Osteocyte (in vitro differentiated cells): ENCODE measurements at regions not wholly inside any gene's neighbourhood (a gene's known extent, or its start where the extent isn't known, plus 50 kb on each side); places are given as distances from the start of the nearest gene placed in this dataset.

Experiments
- DNase-seq: peaks from one replicate; pipeline ENCODE4 v3.0.0; 2021; ENCODE audit warnings: mixed read lengths; ENCODE audit not compliant: unreplicated experiment; ENCODE audit errors: extremely low spot score
- H3K27ac Mint-ChIP-seq: one replicate; pipeline ENCODE4 v1.8.0; 2021; ENCODE audit warnings: mild to moderate bottlenecking, mixed read lengths; ENCODE audit not compliant: unreplicated experiment
- H3K27me3 Mint-ChIP-seq: one replicate; pipeline ENCODE4 v1.8.0; 2021; ENCODE audit warnings: mixed read lengths; ENCODE audit not compliant: unreplicated experiment
- H3K36me3 Mint-ChIP-seq: one replicate; pipeline ENCODE4 v1.8.0; 2021; ENCODE audit warnings: mixed read lengths; ENCODE audit not compliant: unreplicated experiment
- H3K4me1 Mint-ChIP-seq: one replicate; pipeline ENCODE4 v1.8.0; 2021; ENCODE audit warnings: mixed read lengths; ENCODE audit not compliant: unreplicated experiment
- H3K4me3 Mint-ChIP-seq: one replicate; pipeline ENCODE4 v1.8.0; 2021; ENCODE audit warnings: mild to moderate bottlenecking, moderate library complexity, mixed read lengths; ENCODE audit not compliant: unreplicated experiment
- H3K9me3 Mint-ChIP-seq: one replicate; pipeline ENCODE4 v1.8.0; 2021; ENCODE audit warnings: mixed read lengths; ENCODE audit not compliant: unreplicated experiment
- TF ChIP-seq, protein P1 (sequence below): fragments of 200-600 bp; sonication (generic); IDR thresholded peaks from 2 replicates; pipeline ENCODE4 v1.5.0; 2021; ENCODE audit warnings: antibody characterized with exemption, mild to moderate bottlenecking, moderate library complexity

DNA sequence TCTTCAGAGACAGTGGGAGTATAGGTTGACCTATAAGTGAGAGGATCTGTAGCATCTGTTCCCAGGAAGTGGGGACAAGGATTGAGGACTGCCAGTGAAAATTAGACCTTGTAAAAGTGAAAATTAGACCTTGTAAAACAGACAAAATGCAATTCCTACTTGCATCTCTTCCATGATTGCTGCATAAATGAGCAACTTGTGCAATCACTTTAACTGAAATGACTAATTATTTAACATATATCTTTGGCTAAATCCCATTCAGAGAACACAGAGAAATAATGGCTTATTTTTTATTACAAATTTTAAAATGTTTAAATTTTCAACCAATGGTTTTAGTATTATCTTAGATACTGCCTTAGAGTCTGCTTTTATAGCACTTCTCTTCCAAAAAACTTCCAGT is 67.2 kb upstream of the NABP1 start:
- H3K27ac Mint-ChIP-seq, result no peak overlapping the region
- H3K27me3 Mint-ChIP-seq, result no peaks in the 10 kb centered on the region
- no peaks in the 10 kb centered on the region for H3K9me3 Mint-ChIP-seq
- H3K36me3 Mint-ChIP-seq, result no peaks in the 10 kb centered on the region
- TF ChIP-seq, protein P1, sequence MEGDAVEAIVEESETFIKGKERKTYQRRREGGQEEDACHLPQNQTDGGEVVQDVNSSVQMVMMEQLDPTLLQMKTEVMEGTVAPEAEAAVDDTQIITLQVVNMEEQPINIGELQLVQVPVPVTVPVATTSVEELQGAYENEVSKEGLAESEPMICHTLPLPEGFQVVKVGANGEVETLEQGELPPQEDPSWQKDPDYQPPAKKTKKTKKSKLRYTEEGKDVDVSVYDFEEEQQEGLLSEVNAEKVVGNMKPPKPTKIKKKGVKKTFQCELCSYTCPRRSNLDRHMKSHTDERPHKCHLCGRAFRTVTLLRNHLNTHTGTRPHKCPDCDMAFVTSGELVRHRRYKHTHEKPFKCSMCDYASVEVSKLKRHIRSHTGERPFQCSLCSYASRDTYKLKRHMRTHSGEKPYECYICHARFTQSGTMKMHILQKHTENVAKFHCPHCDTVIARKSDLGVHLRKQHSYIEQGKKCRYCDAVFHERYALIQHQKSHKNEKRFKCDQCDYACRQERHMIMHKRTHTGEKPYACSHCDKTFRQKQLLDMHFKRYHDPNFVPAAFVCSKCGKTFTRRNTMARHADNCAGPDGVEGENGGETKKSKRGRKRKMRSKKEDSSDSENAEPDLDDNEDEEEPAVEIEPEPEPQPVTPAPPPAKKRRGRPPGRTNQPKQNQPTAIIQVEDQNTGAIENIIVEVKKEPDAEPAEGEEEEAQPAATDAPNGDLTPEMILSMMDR, result no peak
- peaks cover 13% of the 10 kb centered on the region for H3K4me1 Mint-ChIP-seq
- DNase-seq, result no peak
- H3K4me3 Mint-ChIP-seq, result no peak overlapping the region

DNA sequence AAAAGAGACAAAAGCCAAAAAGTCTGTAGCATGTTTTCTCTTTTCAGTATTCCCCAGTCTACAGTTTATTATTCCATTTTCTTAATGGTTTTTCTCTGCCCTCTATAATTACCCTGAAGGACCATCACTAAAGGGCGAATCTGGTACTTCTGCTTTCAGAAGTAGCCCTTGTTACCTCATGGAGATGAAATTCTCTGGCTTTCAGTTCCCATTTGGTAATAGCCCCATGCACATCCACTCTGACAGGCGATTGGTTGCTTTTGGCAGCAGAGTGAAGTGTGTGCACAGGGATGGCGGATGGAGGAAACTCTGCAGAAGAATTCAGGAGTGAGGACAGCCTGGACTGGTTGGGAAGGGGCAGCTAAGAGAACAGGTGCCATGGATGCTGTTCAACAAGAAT is 66.3 kb upstream of the NABP1 start:
- no peaks in the 10 kb centered on the region for H3K27me3 Mint-ChIP-seq
- H3K36me3 Mint-ChIP-seq, result no peaks in the 10 kb centered on the region
- TF ChIP-seq, protein P1, result no peak
- H3K4me1 Mint-ChIP-seq, result peaks cover 13% of the 10 kb centered on the region
- no peak for DNase-seq
- H3K4me3 Mint-ChIP-seq, result no peak overlapping the region
- H3K9me3 Mint-ChIP-seq, result no peaks in the 10 kb centered on the region
- no peak overlapping the region for H3K27ac Mint-ChIP-seq

DNA sequence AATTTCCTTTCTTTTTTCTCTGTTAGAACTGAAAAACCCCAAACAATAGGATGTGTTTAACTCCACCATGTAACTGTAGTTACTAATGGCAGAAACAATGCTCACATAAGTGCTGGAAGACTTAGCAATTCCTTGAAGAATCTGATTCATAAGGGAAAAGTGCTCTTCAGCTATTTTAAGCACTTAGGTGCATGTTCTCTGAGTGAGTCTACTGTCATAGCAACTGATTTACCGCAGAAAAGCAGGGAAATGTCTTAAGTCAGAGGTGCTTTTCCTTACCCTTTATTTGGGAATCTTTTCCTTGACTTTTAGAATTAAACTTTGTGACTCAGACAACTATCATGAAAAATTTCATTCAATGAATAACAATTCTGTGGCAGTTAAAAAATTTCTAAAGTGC is 65.4 kb upstream of the NABP1 start:
- H3K4me1 Mint-ChIP-seq, result peaks cover 13% of the 10 kb centered on the region

DNA sequence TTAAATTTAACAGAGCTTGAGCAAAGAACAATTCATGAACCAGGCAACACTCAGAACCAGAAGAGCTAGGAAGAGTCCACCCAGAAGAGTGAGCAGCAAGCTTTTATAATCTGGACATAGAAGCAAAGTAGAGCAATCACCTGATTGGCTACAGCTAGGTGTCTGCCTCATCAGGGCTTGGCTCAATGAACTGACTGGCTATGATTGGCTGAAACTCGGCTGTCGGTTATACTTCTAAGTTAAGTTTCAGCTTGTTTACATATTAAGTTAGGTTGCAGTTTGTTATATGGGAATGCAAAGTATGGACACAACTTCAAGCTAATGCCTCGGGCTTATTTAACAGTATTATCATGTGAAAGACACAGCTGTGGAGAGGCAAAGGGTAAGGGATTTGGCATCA is 63.2 kb upstream of the NABP1 start:
- Mint-ChIP-seq H3K4me3 (no peak overlapping the region), H3K36me3 (no peaks in the 10 kb centered on the region), H3K27me3 (no peaks in the 10 kb centered on the region), H3K27ac (no peak overlapping the region), H3K4me1 (peaks cover 13% of the 10 kb centered on the region), H3K9me3 (no peaks in the 10 kb centered on the region)
- DNase-seq, result no peak
- TF ChIP-seq, protein P1, result no peak

More for the DNA sequence above, 65.4 kb upstream of the NABP1 start:
- no peak overlapping the region for H3K27ac Mint-ChIP-seq
- no peaks in the 10 kb centered on the region for H3K36me3 Mint-ChIP-seq
- no peaks in the 10 kb centered on the region for H3K9me3 Mint-ChIP-seq
- no peak for DNase-seq
- H3K4me3 Mint-ChIP-seq, result no peak overlapping the region
- TF ChIP-seq, protein P1, result no peak
- no peaks in the 10 kb centered on the region for H3K27me3 Mint-ChIP-seq

DNA sequence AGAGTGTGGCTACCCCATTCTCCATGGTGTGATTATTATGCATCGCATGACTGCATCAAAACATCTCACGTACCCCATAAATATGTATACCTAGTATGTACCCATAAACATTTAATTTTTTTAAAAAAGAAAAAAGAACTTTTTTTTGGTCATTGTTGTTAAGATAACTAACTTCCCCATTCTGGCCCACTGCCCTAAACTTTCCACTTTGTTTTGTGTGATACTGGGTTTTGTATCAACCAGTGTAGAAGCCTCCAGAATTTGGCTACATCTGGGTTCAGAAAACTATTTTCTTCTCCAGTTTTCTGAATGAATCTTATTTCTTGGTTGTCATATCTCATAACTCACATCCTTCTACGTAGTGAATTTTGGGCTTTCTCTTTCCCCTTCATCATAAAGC is 62.3 kb upstream of the NABP1 start:
- TF ChIP-seq, protein P1, result no peak
- Mint-ChIP-seq H3K4me1 (peaks cover 13% of the 10 kb centered on the region), H3K4me3 (no peak overlapping the region), H3K27ac (no peak overlapping the region), H3K27me3 (no peaks in the 10 kb centered on the region), H3K9me3 (no peaks in the 10 kb centered on the region), H3K36me3 (no peaks in the 10 kb centered on the region)
- no peak for DNase-seq
